ENCODE measurements at regions not wholly inside any gene's neighbourhood (a gene's known extent, or its start where the extent isn't known, plus 50 kb on each side); places are given as distances from the start of the nearest gene placed in this dataset.
"Not testable (repeated sequence)": the region's sequence is repeated elsewhere in the genome, so short reads cannot be mapped to it uniquely, and the experiment has no call there.

DNA sequence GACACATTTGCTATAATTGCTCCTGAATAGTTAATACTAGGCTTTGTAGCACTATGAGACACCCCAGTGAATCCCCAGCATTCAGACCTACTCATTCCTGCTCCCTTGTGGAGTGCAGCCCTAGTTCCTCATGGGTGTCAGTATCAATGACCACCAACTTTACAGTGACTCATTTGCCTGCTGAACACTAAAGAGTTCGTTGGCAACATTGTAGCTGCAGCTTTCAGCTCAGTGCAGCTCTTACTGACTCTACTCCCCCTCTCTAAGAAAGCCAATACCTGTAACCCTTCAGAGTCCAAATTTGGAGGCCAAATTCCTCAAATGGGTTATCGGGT, 127.1 kb upstream of the MTPN start:
- Mint-ChIP-seq H3K27me3 (ENCODE audit: insufficient read depth, unreplicated experiment) (no peaks in the 10 kb centered on the region), H3K4me3 (ENCODE audit: unreplicated experiment) (no peak overlapping the region), H3K4me1 (ENCODE audit: low read depth, unreplicated experiment) (no peaks in the 10 kb centered on the region), H3K36me3 (ENCODE audit: insufficient read depth, unreplicated experiment) (no peaks in the 10 kb centered on the region), H3K9me3 (ENCODE audit: unreplicated experiment) (peaks cover 22% of the 10 kb centered on the region), H3K27ac (ENCODE audit: unreplicated experiment) (no peak overlapping the region)
- H3K36me3 ChIP-seq (ENCODE audit: control insufficient read depth, insufficient read depth, low read length): no peaks in the 10 kb centered on the region
- H3K4me1 ChIP-seq: no peaks in the 10 kb centered on the region
- H3K27me3 ChIP-seq (replicated peaks; ENCODE audit: control insufficient read depth, insufficient read depth, low read length): no peaks in the 10 kb centered on the region
- TF ChIP-seq, protein P1, sequence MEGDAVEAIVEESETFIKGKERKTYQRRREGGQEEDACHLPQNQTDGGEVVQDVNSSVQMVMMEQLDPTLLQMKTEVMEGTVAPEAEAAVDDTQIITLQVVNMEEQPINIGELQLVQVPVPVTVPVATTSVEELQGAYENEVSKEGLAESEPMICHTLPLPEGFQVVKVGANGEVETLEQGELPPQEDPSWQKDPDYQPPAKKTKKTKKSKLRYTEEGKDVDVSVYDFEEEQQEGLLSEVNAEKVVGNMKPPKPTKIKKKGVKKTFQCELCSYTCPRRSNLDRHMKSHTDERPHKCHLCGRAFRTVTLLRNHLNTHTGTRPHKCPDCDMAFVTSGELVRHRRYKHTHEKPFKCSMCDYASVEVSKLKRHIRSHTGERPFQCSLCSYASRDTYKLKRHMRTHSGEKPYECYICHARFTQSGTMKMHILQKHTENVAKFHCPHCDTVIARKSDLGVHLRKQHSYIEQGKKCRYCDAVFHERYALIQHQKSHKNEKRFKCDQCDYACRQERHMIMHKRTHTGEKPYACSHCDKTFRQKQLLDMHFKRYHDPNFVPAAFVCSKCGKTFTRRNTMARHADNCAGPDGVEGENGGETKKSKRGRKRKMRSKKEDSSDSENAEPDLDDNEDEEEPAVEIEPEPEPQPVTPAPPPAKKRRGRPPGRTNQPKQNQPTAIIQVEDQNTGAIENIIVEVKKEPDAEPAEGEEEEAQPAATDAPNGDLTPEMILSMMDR (IDR thresholded peaks at IDR 0.05; ENCODE audit: insufficient read depth in 1 of 2, low read depth in 1 of 2, low read length in 1 of 2, severe bottlenecking in 1 of 2, unreplicated experiment in 1 of 2): no peak
- intact Hi-C loops (cut with micrococcal nuclease; ENCODE audit: unreplicated experiment): no loop called here
- DNase-seq: no peak
- CTCF ChIA-PET: no interaction called here
- H3K9me3 ChIP-seq: no peaks in the 10 kb centered on the region; the same call in 1 of the 2 replicates
- BruUV-seq (replicated peaks): no TSS peak
- H3K4me3 ChIP-seq (ENCODE audit: low read depth, low read length): no peak overlapping the region
- POLR2A ChIA-PET: no interaction called here

- Histone ChIP-seq H3K9me3 (no peaks in the 10 kb centered on the region; the same call in 1 of the 2 replicates), H3K36me3 (ENCODE audit: control insufficient read depth, insufficient read depth, low read length) (no peaks in the 10 kb centered on the region), H3K4me1 (no peaks in the 10 kb centered on the region), H3K4me3 (ENCODE audit: low read depth, low read length) (no peak overlapping the region), H3K27me3 (replicated peaks; ENCODE audit: control insufficient read depth, insufficient read depth, low read length) (no peaks in the 10 kb centered on the region)
- ChIA-PET POLR2A (no interaction called here), CTCF (no interaction called here)
- Mint-ChIP-seq H3K4me3 (ENCODE audit: unreplicated experiment) (no peak overlapping the region), H3K27me3 (ENCODE audit: insufficient read depth, unreplicated experiment) (no peaks in the 10 kb centered on the region), H3K4me1 (ENCODE audit: low read depth, unreplicated experiment) (no peaks in the 10 kb centered on the region), H3K27ac (ENCODE audit: unreplicated experiment) (no peak overlapping the region), H3K36me3 (ENCODE audit: insufficient read depth, unreplicated experiment) (no peaks in the 10 kb centered on the region), H3K9me3 (ENCODE audit: unreplicated experiment) (peaks cover 22% of the 10 kb centered on the region)
- TF ChIP-seq, protein P1 (IDR thresholded peaks at IDR 0.05; ENCODE audit: insufficient read depth in 1 of 2, low read depth in 1 of 2, low read length in 1 of 2, severe bottlenecking in 1 of 2, unreplicated experiment in 1 of 2): no peak
- intact Hi-C loops (cut with micrococcal nuclease; ENCODE audit: unreplicated experiment): no loop called here
- DNase-seq: no peak
- BruUV-seq (replicated peaks): no TSS peak
These were observed 126.5 kb upstream of the MTPN start for GRCh38 chr7:136103545-136104268.

- BruUV-seq (replicated peaks): no TSS peak
- H3K9me3 Mint-ChIP-seq (ENCODE audit: unreplicated experiment): peaks cover 22% of the 10 kb centered on the region
- no peaks in the 10 kb centered on the region for H3K4me1 ChIP-seq
- H3K9me3 ChIP-seq: no peaks in the 10 kb centered on the region
- no peak for DNase-seq
- CTCF ChIA-PET: no interaction called here
- no peaks in the 10 kb centered on the region for H3K36me3 Mint-ChIP-seq (ENCODE audit: insufficient read depth, unreplicated experiment)
- POLR2A ChIA-PET: no interaction called here
- no peak overlapping the region for H3K4me3 Mint-ChIP-seq (ENCODE audit: unreplicated experiment)
- TF ChIP-seq, protein P1 (IDR thresholded peaks at IDR 0.05; ENCODE audit: insufficient read depth in 1 of 2, low read depth in 1 of 2, low read length in 1 of 2, severe bottlenecking in 1 of 2, unreplicated experiment in 1 of 2): no peak
- H3K36me3 ChIP-seq (ENCODE audit: control insufficient read depth, insufficient read depth, low read length): no peaks in the 10 kb centered on the region
- no peaks in the 10 kb centered on the region for H3K27me3 ChIP-seq (replicated peaks; ENCODE audit: control insufficient read depth, insufficient read depth, low read length)
- no peak overlapping the region for H3K27ac Mint-ChIP-seq (ENCODE audit: unreplicated experiment)
- H3K27me3 Mint-ChIP-seq (ENCODE audit: insufficient read depth, unreplicated experiment): no peaks in the 10 kb centered on the region
- intact Hi-C loops (cut with micrococcal nuclease; ENCODE audit: unreplicated experiment): no loop called here
- H3K4me3 ChIP-seq (ENCODE audit: low read depth, low read length): no peak overlapping the region
- H3K4me1 Mint-ChIP-seq (ENCODE audit: low read depth, unreplicated experiment): no peaks in the 10 kb centered on the region
These were observed 125.7 kb upstream of the MTPN start for GRCh38 chr7:136102881-136103280.

- H3K4me1 Mint-ChIP-seq (ENCODE audit: low read depth, unreplicated experiment); H3K4me3 ChIP-seq (ENCODE audit: low read depth, low read length); POLR2A ChIA-PET; H3K27ac Mint-ChIP-seq (ENCODE audit: unreplicated experiment); H3K36me3 Mint-ChIP-seq (ENCODE audit: insufficient read depth, unreplicated experiment); H3K4me1 ChIP-seq; H3K4me3 Mint-ChIP-seq (ENCODE audit: unreplicated experiment); BruUV-seq (replicated peaks); H3K27me3 ChIP-seq (replicated peaks; ENCODE audit: control insufficient read depth, insufficient read depth, low read length); DNase-seq; H3K27me3 Mint-ChIP-seq (ENCODE audit: insufficient read depth, unreplicated experiment); H3K9me3 ChIP-seq; H3K36me3 ChIP-seq (ENCODE audit: control insufficient read depth, insufficient read depth, low read length); CTCF ChIA-PET; H3K9me3 Mint-ChIP-seq (ENCODE audit: unreplicated experiment); intact Hi-C loops (cut with micrococcal nuclease; ENCODE audit: unreplicated experiment): not testable (repeated sequence)
These were observed 115.6 kb upstream of the MTPN start for GRCh38 chr7:136092714-136093113.
